BJ (cell line): ENCODE measurements at regions not wholly inside any gene's neighbourhood (a gene's known extent, or its start where the extent isn't known, plus 50 kb on each side); places are given as distances from the start of the nearest gene placed in this dataset.

ENCODE experiments used
- CTCF ChIA-PET: fragments of 350-600 bp; formaldehyde crosslinking; extraction: SDS; loops from one replicate; lab custom pipeline; 2021; ENCODE audit warnings: antibody characterized with exemption, inconsistent platforms; lab: Yijun Ruan, JAX
- POLR2A ChIA-PET: fragments of 300-600 bp; sonication (Branson Sonifier 250); formaldehyde crosslinking; extraction: SDS; loops from one replicate; lab custom pipeline; 2021; ENCODE audit warnings: antibody characterized with exemption; lab: Charles Lee
- DNase-seq: peaks from one replicate; pipeline ENCODE4 v3.0.0-alpha.2; 2011; ENCODE audit warnings: low read depth
- H3K27me3 ChIP-seq: 2 replicates; pipeline ENCODE4 v1.6.0; 2011; ENCODE audit warnings: low read length; ENCODE audit not compliant: control insufficient read depth, insufficient read depth
- H3K36me3 ChIP-seq: 2 replicates; pipeline ENCODE4 v1.5.1; 2011; ENCODE audit warnings: low read length; ENCODE audit not compliant: control insufficient read depth, insufficient read depth
- H3K4me3 ChIP-seq: 2 replicates; pipeline ENCODE4 v1.5.1; 2011; ENCODE audit warnings: low read depth, mild to moderate bottlenecking, control low read depth, low read length
- CTCF ChIP-seq: IDR thresholded peaks from 2 replicates; pipeline ENCODE4 v1.5.1; 2011; ENCODE audit warnings: low read depth, mild to moderate bottlenecking, control low read depth, inconsistent platforms, low read length, moderate library complexity; ENCODE audit not compliant: insufficient read depth

- CTCF ChIA-PET, result interaction anchor here (0.6 kb wide), 1 partner anchor 1196 kb away, joined by 3 read pairs; no protein-coding TSS in a partner anchor
- H3K27me3 ChIP-seq, result no peaks in the 10 kb centered on the region
- H3K4me3 ChIP-seq, result no peak overlapping the region
- DNase-seq, result no peak
- TF ChIP-seq CTCF, result no peak
- POLR2A ChIA-PET, result no interaction called here
- no peaks in the 10 kb centered on the region for H3K36me3 ChIP-seq
Measured at GRCh38 chr12:115103884-115104883, 420.2 kb upstream of the TBX3 start.

GRCh38 chr12:115102450-115102849 lies 418.5 kb upstream of the TBX3 start:
- no peak for DNase-seq
- Histone ChIP-seq H3K4me3 (no peak overlapping the region), H3K36me3 (no peaks in the 10 kb centered on the region), H3K27me3 (no peaks in the 10 kb centered on the region)
- ChIA-PET POLR2A (no interaction called here), CTCF (interaction anchor here (0.8 kb wide), 1 partner anchor 13 kb away, joined by 3 read pairs; no protein-coding TSS in a partner anchor)
- TF ChIP-seq CTCF, result no peak

- no peak for DNase-seq
- TF ChIP-seq CTCF, result no peak
- ChIA-PET POLR2A (no interaction called here), CTCF (no interaction called here)
- H3K27me3 ChIP-seq, result no peaks in the 10 kb centered on the region
- no peak overlapping the region for H3K4me3 ChIP-seq
- no peaks in the 10 kb centered on the region for H3K36me3 ChIP-seq
Measured at GRCh38 chr12:115101520-115101919, 417.5 kb upstream of the TBX3 start.

- CTCF ChIA-PET, result interaction anchor here (1.2 to 1.4 kb wide), 2 partner anchors 11 to 15 kb away, joined by 3 read pairs; no protein-coding TSS in a partner anchor
Measured at GRCh38 chr12:115097416-115097815, 413.4 kb upstream of the TBX3 start.

More at GRCh38 chr12:115097416-115097815, 413.4 kb upstream of the TBX3 start:
- Histone ChIP-seq H3K27me3 (no peaks in the 10 kb centered on the region; the same call in 1 of the 2 replicates), H3K36me3 (no peaks in the 10 kb centered on the region), H3K4me3 (no peak overlapping the region)
- POLR2A ChIA-PET, result no interaction called here
- TF ChIP-seq CTCF, result no peak
- no peak for DNase-seq
